Activated gamma-delta T cell treated with anti-CD3 and anti-CD28 coated beads, Interleukin-2, amount 50 U/mL, for 16 hours (primary cell): ENCODE measurements at regions not wholly inside any gene's neighbourhood (a gene's known extent, or its start where the extent isn't known, plus 50 kb on each side); places are given as distances from the start of the nearest gene placed in this dataset.

Experiments used
- DNase-seq: peaks from one replicate; pipeline ENCODE4 v3.0.0-alpha.2; 2020; ENCODE audit warnings: low read depth

DNA sequence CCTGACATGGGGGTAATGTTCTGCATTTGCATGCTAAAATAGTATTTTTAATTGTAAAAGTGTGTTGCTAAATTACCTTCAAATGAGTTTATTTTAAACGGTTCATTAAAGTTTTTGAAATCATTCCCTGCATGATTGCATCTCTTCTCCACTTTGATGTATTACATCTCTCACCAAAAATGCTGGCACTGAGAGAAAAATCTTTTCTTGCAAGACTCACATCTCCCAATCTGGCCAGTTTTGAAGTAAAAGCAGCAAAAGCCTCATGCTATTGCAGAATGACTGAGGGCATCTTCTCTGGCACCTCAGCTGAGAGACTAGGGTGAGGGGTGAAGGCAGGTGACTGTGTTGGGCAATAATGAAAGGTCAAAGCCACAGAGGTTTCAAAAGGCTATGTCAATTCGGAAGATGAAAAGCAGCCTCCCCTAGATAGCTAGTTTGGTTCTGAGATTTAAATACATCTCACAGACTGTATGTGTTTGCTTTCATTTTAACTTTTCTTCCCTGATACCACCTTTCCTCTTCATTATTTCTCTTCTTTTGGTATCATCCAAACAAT lies 292.2 kb upstream of the RAG2 start:
- DNase-seq, result no peak

DNA sequence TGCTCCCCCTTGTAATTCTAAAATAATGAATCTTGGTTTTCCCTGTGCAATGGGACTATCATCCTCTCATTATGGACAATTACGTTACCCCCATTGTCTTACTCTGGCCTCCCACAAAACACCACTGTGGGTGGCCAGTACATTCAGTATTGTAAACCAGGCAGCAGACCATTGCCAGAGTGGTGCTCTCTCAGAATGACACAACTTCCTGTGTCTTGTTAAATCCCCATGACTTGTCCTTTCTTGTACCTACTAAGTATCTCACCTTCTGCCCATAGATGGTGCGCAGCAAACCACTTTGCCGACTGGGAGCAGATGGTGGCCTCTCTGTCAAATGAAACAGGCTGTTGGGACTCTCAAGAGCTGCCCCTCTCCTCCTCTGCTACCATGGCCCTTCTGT lies 287.1 kb upstream of the RAG2 start:
- no peak for DNase-seq

DNA sequence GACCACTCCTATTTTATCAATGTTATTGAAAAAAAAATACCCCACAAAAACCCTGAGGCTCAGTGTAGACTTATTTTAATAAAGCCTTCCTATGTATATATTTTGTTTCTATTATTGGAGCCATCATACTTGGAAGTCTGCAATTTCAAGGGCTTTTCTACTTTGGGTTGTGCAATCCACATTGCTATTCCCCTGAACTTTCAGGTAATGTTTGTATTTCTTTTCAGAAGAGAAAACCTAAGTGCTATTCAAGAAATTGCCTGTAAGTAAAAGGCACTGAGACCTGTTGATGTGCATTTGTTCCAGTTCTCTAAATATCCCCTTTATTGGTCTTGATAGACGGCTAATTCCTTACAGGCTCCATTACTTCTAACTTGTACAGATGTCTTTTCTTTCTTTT lies 280.7 kb upstream of the RAG2 start:
- no peak for DNase-seq

DNA sequence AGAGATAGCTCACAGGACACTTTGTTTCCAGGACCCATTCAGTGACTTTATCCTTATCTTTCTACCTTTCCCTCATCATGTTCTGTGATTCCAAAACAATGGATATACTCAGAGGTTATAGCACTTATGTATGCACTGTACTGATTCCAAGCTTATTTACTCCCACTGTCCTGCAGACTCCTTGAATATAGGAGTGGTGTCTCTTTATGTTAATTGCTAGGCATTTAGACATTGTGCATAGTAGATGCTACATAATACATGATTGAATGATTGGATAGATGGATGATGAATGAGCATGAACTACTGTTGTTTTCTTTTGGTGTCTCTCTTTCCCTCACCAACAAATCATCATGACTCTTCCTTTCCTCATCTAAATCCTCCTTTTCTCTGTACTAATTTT lies 279.1 kb upstream of the RAG2 start:
- DNase-seq, result no peak

DNA sequence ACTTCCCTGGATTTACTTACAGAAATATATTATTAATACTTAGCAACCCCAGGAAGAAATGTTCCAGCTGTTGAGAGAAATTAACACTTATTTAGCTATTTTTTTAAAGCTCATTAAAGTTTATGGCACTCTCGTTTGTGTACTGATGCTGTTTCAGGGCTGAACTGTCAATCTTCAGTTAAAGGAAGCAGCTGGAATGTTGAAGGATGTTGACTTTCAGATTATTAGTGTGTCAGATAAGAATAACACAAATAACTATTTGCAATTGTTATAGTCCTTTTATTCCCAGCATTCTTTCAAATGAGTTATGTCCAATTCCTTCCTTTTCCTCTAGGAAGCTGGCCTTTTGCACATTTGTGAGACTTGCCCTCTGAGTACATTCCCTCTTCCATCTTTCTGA lies 278.2 kb upstream of the RAG2 start:
- DNase-seq, result no peak

DNA sequence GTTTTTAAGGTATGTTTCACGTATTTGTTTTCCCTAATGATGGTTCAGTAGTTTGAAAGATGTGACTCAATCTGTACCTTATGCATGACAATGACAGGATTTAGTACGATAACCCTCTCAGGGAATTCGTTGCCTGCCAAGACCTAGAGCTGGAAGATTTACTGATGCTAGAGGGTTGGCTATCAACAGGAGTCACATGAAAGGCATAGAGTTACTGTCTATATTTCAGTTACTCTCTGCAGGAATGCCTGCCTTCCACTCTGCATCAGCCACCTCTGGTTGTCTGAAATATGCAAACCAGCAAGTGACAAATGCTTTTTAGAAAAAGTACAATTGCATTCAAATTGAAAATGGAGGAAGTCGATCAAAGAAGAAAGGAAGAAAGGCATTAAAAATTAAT lies 276.3 kb upstream of the RAG2 start:
- DNase-seq, result no peak

DNA sequence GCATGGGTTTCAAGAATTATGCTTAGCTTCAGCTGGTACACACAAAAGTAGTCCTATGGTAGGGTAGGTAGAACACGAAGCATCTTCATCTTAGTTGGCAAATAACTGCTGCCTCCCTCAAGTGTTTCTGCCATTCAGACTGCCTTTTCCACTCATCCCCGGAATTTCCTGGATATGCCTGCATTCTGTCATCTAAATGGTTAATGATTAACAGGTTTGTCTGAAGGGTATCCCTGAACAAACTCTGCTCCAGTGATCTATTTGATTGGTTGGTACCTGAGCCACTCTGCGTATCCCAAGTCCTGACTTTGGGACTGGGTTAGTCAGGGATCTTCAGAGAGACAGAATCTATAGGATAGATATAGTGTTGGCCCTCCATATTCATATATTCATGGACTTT lies 272.3 kb upstream of the RAG2 start:
- no peak for DNase-seq

DNA sequence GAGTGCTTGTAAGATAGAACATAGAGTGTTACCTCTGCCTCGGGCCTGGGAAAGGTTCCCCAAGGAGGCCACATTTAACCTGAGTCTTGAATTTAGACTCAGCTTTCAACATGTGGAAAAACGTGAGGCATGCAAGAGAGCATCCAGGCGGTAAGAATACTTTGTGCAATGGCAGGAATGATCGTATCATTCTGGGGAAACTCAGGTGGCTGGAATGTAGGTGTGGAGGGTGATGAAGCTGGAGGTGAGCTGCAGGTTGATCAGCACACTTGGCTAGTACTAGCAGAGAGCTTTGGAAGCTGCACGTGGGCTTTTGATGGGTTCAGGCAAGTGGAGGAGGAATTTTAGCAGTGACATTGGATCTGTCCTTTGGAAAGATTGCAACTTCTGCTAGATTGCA lies 270.3 kb upstream of the RAG2 start:
- DNase-seq, result no peak

DNA sequence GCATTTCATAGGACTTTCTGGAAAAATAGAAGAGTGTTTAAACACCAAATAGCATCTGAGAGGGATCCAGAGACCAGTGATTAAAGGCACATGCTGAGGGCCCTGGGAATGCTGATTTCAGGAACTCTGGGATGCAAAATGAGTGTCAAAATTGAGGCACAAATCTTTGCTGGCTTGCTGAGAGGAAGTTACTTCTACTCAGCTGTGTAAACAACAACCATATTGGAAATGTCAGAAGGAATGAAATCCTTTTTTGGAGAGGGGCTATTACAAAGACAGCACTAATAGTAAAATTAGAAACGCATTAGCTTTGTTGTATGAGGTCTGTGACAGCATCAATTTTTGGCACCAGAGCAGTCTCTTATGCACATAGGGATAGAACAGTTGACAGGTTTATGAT lies 267.8 kb upstream of the RAG2 start:
- no peak for DNase-seq

DNA sequence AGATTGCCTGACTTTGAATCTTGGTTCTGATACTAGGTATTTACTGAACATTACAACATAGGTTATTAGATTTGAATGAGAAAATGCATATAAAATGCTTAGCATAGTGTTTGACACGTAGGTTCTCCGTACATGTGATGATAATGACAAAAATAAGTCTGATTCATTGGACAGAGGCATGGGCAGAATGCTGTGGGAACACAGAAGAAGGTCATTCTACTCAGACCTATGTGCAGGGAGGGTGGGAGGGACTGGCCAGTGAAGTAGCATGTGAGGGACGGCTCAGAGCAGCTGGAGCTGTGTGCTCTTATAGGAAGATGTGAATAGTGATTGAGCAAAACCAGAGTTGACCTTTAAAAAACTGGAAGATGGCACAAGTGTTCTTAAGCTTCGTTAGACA lies 256.8 kb upstream of the RAG2 start:
- DNase-seq, result no peak

DNA sequence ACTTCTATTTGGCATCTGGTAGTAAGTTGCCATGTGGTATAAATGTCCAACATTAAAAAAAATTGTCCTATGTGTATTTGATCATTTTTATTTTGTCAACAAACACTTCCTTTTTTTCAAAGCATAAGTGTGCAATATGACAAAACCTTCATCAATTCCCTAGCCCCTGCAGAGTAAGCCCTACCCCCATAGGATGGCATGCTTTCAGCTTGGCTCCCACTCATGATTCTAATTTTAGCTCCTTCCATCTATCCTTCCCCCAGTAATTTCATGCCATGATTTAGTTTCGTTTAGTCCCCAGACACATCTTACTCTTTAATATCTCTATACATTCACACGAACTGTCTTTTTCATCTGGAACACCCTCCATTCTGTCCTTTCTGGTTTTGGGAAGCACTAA lies 250.6 kb upstream of the RAG2 start:
- no peak for DNase-seq

DNA sequence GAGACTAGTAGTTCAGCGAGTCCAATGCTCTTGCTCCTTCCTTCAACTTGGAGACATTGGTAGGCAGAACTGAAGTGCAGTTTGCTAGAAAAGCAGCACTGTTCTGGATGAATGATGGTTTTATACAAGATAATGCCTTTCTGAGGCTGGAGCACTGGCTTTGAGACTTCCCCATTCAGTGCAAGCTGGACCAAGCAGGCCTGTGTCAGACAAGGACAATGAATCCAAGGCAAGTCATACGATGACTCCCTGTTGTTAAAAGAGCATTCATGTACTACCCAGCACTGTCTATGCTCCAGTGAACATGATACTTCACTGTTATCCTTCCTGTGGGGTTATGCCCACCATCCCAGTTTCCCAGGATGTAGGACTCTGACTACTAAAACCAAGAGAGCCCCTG lies 242.3 kb upstream of the RAG2 start:
- no peak for DNase-seq

DNA sequence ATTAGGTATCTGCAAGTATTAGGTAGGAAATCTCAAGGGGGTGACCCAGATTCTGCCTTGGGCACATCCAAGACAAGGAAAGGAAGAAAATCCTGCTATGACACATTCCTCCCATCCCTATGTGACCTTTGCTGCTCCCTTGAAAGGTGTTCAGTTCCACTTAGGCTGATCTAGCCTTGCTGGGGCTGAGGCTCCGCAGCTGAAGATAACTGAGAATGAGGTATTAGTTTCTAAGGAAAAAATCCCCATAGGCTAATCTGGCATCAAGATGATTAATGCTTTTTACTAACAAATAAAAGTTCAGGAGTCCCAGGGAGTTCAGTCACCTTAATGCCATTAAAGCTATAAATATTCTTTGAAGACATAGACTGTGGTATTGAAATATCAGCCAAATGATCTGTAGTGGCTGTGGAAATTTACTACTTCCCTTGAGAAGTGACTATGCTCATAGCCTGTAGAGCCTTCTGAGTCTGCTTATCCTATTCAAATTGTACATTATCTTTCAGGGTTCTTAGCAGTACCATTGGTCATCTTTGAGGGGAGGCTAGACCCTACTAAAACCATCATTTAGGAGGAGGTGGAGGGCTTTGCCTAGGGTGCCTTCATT lies 239.9 kb upstream of the RAG2 start:
- DNase-seq, result no peak

DNA sequence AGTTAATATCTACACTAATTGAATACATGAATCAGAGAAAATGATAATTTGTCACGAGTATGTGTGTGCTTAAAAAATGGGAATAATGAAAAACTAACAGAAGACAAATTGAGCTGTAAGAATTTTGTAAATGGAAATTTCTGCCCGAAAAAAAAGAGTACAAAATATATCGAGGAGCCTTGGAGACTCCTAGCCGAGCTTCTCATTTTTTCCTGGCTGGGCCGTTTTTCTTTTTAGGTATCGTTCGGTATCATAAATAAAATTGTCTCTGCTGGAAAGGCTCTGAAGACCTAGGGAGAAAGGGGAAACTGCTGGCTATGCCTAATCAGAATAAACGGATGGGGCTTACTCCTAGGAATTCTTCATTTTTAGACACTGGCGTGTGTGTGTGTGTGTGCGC lies 227.2 kb upstream of the RAG2 start:
- DNase-seq, result no peak

DNA sequence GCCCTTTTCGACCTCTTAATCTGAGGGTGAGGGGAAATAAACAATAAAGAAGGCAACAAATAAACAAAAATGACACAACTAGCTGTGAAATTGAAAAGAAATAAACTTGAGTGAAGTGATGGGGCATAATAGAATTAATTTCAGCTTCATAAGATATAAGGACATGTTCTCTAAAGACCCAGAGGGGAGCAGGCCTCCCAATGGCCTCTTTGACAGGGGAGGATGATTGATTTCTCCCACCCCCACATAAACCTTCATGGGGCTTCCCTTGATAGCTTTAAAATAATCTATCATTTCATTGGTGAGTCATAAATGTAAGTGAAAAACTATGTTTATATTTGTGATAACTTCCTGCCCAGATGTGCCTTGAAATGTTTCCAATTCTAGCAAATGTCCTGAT lies 226.3 kb upstream of the RAG2 start:
- no peak for DNase-seq

DNA sequence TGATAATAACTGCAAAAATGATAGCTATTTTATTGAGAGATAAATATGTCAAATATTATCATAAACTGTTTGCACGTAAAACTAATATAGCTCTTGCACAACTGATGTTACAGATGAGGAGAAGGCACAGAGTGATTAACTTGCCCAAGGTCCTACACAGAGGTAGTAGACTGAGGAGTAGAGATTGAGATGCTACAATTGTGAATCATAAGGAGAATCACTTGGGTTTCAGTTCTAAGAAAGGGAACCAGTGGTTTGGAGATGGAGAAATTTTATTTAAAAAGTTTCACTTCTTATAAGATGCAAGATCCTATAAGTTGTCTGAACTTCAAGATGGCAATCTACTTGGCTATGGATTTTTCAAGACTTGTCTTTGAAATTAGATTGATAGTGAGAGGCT lies 224.8 kb upstream of the RAG2 start:
- no peak for DNase-seq

DNA sequence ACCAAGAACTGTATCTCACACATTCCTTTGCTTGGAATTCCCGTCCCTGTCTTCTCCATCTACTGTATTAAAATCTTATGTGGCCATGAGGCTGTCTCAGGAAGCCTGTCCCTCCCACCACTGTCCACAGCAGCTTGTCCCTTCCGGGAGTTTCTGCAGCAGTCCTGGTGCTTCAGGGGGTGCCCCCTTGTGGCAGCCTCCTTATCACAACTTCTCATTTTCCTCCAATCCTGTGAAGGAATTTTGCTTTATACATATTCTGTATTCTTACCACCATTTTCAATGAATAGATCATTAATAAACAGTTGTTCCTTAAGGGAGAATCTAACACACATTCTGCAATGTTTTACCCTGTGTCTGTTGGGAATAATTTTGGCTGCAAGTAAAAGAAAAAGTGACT lies 220.4 kb upstream of the RAG2 start:
- no peak for DNase-seq

DNA sequence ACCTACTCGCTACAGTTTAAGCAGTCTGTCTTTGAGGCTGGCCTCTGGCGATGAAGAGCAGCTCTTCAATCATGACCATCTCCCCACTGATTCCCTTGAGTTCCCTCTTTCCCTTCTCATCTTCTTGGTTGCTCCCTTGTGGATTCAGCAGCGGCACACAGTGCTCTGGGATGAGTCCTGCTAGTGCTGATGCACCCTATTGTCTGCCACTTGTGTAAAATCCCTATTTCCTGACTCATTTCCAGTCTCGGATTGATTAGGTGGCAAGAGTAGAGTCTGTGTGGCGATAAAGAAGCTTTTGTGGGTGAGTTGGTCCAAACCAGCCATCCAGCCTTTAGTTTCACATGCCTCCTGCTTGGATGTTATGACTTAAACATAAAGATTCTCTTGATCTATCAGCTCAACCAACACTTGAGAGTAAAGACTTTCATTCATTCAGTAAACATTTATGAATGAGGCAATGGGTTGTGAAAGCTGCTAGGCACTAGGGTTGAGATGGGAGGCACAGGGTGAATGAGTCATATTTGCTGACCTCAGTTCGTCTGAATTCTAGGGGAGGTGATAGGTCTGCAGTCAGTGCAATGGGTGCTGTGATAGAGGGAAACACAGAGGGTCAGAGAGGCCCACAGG lies 219.4 kb upstream of the RAG2 start:
- DNase-seq, result no peak

DNA sequence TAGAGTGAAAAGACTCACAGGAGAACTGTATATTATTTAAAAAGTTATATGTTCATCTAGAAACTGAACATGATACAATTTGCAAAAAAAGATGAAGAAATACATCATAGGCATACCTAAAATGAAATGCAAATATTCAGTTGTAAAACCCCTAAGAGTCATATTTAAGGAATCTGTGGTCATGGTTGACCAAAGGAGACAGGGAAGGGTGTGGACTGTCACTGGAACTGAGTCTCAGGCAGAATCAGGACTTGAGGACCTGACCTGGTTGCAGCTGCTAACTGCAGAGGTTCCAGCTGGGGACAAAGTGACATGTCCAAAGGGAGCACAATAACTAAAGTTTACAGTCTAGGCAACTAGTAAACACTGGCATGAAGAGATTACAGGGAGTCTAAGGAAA lies 211.3 kb upstream of the RAG2 start:
- DNase-seq, result no peak

DNA sequence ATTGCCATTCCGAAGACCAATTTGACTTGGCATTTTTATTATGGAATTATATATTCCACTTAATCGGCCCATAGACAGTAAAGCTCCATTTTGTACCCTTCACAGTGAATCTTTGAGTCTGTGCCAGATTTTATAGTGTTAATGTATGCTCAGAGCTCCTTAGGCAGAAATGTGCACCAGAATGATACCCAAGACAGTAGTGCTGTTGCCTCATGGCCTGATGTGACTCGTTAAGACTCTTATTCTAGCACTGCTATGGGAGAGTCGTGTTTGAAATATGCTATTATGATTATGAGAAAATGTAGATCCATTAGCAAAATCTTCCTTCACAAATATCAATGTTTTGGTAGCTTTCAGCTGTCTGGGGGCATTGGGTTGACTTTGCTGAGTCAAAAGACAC lies 209.8 kb upstream of the RAG2 start:
- DNase-seq, result no peak

DNA sequence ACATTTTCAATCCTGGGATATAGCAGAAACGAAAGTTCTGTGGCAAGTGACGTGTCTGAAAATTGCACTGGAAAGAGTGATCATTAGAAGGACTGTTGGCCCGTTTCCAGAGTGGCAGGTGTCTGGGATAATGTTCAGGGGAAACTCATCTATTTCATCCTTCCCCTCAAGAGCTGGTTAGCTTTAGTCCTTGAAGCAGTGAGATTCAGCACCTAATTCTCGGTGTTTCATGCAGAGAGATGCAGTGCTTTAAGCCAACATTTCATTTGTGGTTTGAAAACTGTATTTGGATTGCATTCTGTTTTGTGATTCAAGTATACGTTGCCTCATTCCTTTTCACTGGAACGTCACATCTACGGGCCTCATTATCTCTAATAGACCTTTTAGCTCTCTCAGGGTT lies 205.0 kb upstream of the RAG2 start:
- DNase-seq, result no peak

DNA sequence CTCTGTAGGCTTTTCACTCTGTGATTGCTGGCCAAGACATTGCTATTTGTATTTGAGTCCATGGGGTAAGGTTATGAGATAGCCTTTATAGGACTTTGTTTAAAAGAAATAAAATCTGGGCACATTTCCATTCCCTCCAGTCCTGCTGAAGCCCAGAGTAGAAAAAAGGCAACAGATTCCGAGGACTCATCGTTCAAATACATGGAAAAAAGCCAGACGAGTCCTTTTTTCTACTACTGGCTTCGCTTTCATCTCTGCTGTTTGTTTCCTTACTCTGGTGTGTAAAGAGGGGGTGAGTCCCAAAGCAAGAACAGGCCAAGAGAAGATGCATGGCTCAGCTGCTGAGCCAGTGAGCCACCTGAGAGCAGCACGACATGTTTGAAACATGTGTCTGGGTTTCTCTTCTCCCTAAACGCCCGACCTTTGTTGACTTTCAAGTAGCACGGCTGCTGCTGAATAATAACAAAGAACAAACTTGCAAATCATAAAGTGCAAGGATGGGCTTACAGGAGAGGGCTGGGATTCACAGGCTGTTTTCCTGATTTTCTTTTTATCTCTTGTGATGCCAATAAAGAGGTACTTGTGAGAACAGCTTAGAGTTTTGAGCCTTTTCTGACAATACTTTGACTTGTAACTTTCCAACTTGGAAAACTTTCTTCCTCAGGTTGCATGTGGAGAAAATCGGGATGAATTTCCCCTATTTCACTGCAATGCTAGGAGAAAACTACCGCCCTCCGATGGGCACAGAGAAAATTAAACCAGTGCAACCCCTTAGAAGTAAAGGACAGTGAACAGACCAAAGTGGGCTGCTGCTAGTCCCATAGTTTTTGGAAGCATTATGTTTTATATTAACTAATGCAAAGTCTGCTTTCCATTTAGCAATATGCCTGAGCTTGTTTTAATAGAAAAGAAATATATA lies 195.2 kb upstream of the RAG2 start:
- no peak for DNase-seq

DNA sequence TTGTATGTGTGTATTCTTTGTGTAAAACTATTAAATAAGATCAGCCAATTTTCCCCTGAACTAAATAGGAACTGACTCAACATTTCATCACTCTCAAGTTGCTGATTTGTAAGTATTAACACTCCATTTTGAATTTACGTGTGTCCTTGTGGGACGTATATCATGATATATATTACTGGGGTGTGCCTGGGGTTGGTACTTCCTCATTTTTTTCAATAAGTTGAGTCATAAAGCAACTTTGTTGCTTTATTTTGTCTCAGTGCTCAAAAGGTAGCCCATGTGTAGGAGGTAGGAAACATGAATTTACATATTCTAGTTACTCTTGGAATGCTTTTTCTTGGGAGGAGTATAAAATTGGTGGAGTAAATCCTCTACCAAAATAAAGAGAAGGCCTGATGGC lies 193.9 kb upstream of the RAG2 start:
- no peak for DNase-seq
